ENCODE measurements at regions not wholly inside any gene's neighbourhood (a gene's known extent, or its start where the extent isn't known, plus 50 kb on each side); places are given as distances from the start of the nearest gene placed in this dataset.

DNA sequence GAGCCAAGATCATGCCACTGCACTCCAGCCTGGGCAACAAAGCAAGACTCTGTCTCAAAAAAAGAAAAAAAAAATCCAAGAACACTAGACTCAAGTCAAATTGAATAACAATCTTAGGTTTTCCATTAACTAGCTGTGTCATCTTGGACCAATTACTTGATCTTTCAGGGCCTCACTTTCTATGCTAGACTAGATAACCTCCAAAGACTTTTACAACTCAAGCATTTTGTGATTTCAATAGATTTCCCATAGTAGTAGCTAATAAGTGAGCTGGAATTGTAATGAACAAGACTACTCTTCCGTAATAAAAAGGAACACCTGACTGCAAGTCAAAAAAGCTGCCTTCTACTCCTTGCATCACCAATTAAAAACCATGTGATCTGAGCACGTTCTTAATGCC lies 127.0 kb upstream of the SSTR1 start:
- no peak for DNase-seq (ENCODE audit: low read depth in 1 of 2, low spot score in 2 of 2)
- no peaks in the 10 kb centered on the region for H3K4me1 ChIP-seq (replicated peaks)
- no peaks in the 10 kb centered on the region for H3K9me3 ChIP-seq (replicated peaks)
- no peak overlapping the region for H3K27ac ChIP-seq
- H3K27me3 ChIP-seq (replicated peaks), result no peaks in the 10 kb centered on the region
- no peaks in the 10 kb centered on the region for H3K36me3 ChIP-seq
- no peak overlapping the region for H3K4me3 ChIP-seq

DNA sequence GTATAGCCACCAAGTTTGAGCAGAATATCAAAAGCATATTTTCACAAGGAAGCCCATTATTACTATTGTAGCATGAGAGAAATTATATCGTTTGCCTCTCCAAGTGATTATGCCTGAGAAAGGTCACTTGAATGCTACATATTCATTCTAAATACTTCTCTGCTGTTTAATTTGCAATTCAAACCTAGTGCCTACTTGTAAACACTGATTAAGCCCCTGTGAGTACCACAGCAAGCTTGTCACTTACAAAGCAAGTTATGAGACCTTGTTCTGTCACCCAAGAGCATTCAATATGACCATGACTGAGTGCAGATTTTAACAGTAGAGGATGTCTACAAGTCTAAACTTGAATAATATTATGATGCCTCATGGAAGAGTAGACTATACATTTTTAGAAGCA lies 124.7 kb upstream of the SSTR1 start:
- Histone ChIP-seq H3K4me1 (replicated peaks) (no peaks in the 10 kb centered on the region), H3K27me3 (replicated peaks) (no peaks in the 10 kb centered on the region), H3K4me3 (no peak overlapping the region)

DNA sequence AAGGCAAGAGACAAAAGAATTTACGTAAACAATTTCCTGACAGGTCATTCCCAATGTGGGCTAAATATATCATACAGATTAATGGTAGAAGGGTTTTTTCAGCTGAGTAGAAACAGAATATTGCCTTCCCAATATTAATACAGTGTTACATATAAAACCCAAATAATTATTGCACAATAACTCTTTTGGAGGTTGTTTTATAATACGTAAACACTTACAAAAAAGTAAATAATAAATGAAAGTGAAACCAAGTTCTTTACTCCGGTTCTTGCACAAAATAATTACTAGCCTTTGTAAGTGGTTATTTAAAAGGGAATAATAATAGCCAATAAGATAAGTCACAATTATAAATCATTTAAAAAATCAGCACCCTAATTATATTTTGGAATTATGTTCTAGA lies 118.6 kb upstream of the SSTR1 start:
- Histone ChIP-seq H3K9me3 (replicated peaks) (no peaks in the 10 kb centered on the region), H3K36me3 (no peaks in the 10 kb centered on the region), H3K4me1 (replicated peaks) (no peaks in the 10 kb centered on the region), H3K27me3 (replicated peaks) (no peaks in the 10 kb centered on the region), H3K27ac (no peak overlapping the region), H3K4me3 (no peak overlapping the region)
- no peak for DNase-seq (ENCODE audit: low read depth in 1 of 2, low spot score in 2 of 2)

More for the DNA sequence above, 124.7 kb upstream of the SSTR1 start:
- Histone ChIP-seq H3K27ac (no peak overlapping the region), H3K9me3 (replicated peaks) (no peaks in the 10 kb centered on the region), H3K36me3 (no peaks in the 10 kb centered on the region)
- no peak for DNase-seq (ENCODE audit: low read depth in 1 of 2, low spot score in 2 of 2)

DNA sequence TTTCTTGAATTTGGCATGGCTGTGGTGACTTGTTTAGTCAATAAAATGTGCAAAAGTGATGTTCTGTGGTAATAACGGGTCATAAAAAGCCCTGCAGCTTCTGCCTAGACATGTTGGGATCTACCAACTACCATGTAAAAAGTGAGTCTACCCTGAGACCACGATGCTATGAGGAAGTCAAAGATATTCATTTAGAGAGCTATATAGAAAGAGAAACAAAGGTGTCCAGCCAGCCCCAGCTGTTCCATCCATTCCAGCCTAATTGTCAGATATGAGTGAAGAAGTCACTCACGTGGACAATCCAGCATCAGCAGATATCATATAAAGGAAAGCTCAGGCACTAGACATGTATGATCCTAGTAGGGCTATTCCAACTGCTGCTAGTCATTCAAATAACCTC lies 117.2 kb upstream of the SSTR1 start:
- no peaks in the 10 kb centered on the region for H3K4me1 ChIP-seq (replicated peaks)
- no peaks in the 10 kb centered on the region for H3K36me3 ChIP-seq
- H3K9me3 ChIP-seq (replicated peaks), result no peaks in the 10 kb centered on the region
- H3K27me3 ChIP-seq (replicated peaks), result no peaks in the 10 kb centered on the region
- no peak overlapping the region for H3K27ac ChIP-seq
- no peak for DNase-seq (ENCODE audit: low read depth in 1 of 2, low spot score in 2 of 2)
- no peak overlapping the region for H3K4me3 ChIP-seq

DNA sequence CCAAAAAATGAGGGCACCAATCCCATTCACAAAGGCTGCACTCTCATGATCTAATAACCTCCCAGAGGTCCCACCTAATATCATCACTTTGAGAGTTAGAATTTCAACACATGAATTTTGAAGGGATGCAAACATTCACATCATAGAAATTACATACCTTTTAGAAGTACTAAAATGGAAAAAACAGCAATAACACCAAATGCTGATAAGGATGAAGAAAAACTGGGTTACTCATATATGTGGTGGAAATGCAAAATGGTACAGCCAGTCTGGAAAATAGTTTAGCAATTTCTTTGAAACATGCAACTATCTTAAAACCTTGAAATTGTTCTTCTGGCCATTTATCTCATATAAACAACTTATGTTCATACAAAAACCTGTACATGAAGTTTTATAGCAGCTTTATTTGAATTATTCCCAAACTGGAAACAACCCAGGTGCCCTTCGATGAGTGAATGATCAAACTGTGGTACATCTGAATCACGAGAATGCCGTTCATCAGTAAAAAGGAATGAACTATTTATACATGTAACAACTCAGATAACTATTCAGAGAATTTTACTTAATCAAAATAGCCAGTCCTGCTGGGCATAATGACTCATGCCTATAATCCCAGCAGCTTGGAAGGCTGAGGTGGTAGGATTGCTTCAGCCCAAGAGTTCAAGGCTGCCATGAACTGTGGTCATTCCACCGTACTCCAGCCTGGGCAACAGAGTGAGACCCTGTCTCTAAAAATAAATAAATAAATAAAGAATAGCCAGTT lies 109.4 kb upstream of the SSTR1 start:
- H3K27ac ChIP-seq, result no peak overlapping the region
- H3K4me3 ChIP-seq, result no peak overlapping the region
- DNase-seq (ENCODE audit: low read depth in 1 of 2, low spot score in 2 of 2), result no peak

DNA sequence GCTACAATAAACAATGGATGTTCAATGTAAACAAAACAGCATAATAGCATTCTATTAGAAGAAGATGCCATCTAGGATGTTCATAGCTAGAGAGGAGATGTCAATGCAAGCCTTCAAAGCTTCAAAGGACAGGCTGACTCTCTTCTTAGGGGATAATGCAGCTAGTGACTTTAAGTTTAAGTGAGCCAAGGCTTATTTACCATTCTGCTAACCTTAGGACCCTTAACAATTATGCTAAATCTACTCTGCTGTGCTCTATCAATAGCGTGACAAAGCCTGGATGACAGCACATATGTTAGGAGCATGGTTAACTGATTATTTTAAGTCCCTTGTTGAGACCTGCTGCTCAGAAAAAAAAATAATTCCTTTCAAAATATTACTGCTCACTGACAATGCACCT lies 106.0 kb upstream of the SSTR1 start:
- Histone ChIP-seq H3K4me1 (replicated peaks) (no peaks in the 10 kb centered on the region), H3K27me3 (replicated peaks) (no peaks in the 10 kb centered on the region), H3K4me3 (no peak overlapping the region), H3K9me3 (replicated peaks) (no peaks in the 10 kb centered on the region), H3K27ac (no peak overlapping the region), H3K36me3 (no peaks in the 10 kb centered on the region)
- no peak for DNase-seq (ENCODE audit: low read depth in 1 of 2, low spot score in 2 of 2)

More for the DNA sequence above, 109.4 kb upstream of the SSTR1 start:
- H3K9me3 ChIP-seq (replicated peaks), result no peaks in the 10 kb centered on the region
- no peaks in the 10 kb centered on the region for H3K27me3 ChIP-seq (replicated peaks)
- no peaks in the 10 kb centered on the region for H3K4me1 ChIP-seq (replicated peaks)
- H3K36me3 ChIP-seq, result no peaks in the 10 kb centered on the region

DNA sequence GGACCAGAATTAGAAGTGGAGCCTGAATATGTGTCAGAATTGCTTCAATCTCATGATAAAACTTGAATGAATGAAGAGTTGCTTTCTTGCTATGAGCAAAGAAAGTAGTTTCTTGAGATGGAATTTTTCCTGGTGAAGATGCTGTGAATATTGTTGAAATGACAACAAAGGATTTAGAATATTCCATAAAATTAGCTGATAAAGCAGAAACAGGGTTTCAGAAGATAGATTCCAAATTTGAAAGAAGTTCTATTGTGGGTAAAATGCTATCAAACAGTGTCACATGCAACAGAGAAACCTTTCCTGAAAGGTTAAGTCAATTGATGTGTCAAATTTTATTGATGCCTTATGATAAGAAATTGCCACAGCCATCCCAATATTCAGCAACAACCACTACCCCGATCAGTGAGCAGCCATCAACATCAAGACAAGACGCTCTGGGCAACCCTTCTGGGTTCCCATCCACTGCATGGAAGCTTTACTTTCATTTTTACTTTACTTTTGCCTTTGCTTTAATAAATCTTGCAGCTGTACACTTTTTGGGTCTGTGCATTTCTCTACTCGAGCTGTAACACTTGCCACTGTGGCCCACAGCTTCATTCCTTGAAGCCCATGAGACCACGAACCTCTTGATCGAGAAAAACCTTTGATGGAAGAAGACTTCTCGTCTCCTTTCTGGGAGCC lies 104.0 kb upstream of the SSTR1 start:
- Histone ChIP-seq H3K27ac (no peak overlapping the region), H3K27me3 (replicated peaks) (no peaks in the 10 kb centered on the region), H3K4me1 (replicated peaks) (no peaks in the 10 kb centered on the region), H3K9me3 (replicated peaks) (no peaks in the 10 kb centered on the region), H3K36me3 (no peaks in the 10 kb centered on the region), H3K4me3 (no peak overlapping the region)
- DNase-seq (ENCODE audit: low read depth in 1 of 2, low spot score in 2 of 2), result no peak

DNA sequence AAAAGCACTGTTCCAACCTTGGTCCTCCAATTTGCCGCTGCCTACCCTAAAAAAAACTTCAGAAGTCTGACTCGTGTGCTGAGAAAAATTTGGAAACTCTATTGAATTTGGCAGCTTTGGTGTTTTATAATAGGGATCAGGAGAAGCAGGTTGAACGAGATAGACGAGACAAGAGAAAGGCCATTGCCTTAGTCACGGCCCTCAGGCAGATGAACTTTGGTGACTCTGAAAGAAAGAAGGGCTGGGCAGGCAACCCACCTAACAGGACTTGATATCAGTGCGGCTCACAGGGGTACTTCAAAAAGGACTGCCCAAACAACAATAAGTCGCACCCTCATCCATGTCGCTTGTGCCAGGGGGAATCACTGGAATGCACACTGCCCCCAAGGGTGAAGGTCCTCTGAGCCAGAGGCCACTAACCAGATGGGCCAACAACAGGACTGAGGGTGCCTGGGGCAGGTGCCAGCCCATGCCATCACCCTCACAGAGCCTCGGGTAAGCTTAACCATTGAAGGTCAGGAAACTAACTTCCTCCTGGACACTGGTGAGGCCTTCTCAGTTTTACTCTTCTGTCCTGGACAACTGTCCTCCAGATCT lies 102.5 kb upstream of the SSTR1 start:
- Histone ChIP-seq H3K36me3 (no peaks in the 10 kb centered on the region), H3K4me3 (no peak overlapping the region), H3K9me3 (replicated peaks) (no peaks in the 10 kb centered on the region), H3K4me1 (replicated peaks) (no peaks in the 10 kb centered on the region), H3K27ac (no peak overlapping the region), H3K27me3 (replicated peaks) (no peaks in the 10 kb centered on the region)
- no peak for DNase-seq (ENCODE audit: low read depth in 1 of 2, low spot score in 2 of 2)

DNA sequence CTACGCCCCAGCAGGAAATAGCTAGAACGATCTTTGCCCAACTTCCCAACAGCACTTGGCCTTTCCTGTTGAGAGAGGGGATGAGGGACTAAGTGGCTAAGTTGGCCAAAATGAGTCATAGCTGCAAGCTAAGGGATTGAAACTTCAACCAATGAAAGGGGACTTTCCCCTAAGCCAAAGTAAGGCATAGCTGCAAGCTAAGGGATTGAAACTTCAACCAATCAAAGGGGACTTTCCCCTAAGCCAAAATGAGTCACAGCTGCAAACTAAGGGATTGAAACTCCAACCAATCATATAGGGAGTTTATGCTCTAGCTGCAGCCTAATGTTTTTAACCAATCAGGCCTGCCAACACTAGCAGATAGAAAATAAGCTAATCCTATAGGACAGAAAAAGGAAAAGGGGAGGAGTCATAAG lies 100.5 kb upstream of the SSTR1 start:
- Histone ChIP-seq H3K36me3 (no peaks in the 10 kb centered on the region), H3K9me3 (replicated peaks) (no peaks in the 10 kb centered on the region), H3K27ac (no peak overlapping the region), H3K4me1 (replicated peaks) (no peaks in the 10 kb centered on the region), H3K27me3 (replicated peaks) (no peaks in the 10 kb centered on the region), H3K4me3 (no peak overlapping the region)
- DNase-seq (ENCODE audit: low read depth in 1 of 2, low spot score in 2 of 2), result no peak

DNA sequence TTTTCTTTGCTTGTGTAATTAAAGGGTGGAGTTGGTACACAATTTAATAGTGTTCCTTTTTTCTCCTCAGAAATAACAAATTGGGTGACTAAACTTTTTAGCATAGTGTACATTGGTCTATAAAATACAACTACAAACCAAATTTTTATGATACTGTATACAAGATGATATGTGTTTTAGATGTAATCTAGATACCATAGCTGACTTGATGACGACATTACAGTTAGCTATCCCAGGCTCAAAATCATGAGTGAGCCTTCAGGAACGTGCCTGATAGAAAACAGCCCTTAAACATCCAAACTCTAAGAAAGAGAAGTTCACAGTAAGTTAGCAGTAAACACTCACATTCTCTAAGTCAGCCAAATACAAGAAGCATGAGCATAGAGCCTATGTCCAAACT lies 99.0 kb upstream of the SSTR1 start:
- Histone ChIP-seq H3K4me1 (replicated peaks) (no peaks in the 10 kb centered on the region), H3K4me3 (no peak overlapping the region), H3K27me3 (replicated peaks) (no peaks in the 10 kb centered on the region), H3K36me3 (no peaks in the 10 kb centered on the region), H3K9me3 (replicated peaks) (no peaks in the 10 kb centered on the region), H3K27ac (no peak overlapping the region)
- DNase-seq (ENCODE audit: low read depth in 1 of 2, low spot score in 2 of 2), result no peak

DNA sequence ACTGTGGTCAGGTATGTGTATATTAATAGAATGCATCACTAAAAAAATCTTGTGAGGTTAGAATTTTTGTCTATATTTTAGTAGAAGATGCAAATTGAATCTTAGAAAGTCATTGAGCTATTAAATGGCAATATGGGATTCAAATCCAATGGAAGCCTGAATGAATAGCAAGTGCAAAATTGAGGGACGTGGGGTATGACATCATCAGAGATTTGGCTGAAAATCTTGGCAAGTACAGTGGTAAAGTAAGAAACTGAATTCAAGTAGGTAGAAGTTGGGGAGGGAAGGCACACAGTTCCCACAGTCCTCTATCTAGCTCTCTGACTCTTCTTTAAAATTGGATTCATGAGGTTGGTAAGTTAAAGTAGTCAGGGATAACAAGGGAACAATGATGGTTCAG lies 97.4 kb upstream of the SSTR1 start:
- H3K27me3 ChIP-seq (replicated peaks), result no peaks in the 10 kb centered on the region
- H3K36me3 ChIP-seq, result no peaks in the 10 kb centered on the region
- no peak for DNase-seq (ENCODE audit: low read depth in 1 of 2, low spot score in 2 of 2)

DNA sequence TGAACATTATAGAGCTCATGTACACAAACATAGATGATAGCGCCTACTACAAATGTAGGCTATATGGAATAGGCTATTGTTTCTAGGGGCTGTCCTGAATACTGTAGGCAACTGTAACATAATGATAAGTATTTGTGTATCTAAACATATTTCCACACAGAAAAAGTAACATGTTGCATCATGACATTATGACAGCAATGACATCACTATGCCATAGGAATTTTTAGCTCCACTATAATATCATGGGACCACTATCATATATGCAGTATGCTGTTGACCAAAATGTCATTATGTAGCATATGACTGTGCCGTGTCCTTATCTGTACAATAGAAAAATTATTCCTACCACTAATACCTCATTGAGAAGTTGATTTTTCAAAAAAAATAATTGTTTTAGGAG lies 96.7 kb upstream of the SSTR1 start:
- Histone ChIP-seq H3K4me1 (replicated peaks) (no peaks in the 10 kb centered on the region), H3K4me3 (no peak overlapping the region), H3K27me3 (replicated peaks) (no peaks in the 10 kb centered on the region), H3K27ac (no peak overlapping the region), H3K36me3 (no peaks in the 10 kb centered on the region), H3K9me3 (replicated peaks) (no peaks in the 10 kb centered on the region)
- no peak for DNase-seq (ENCODE audit: low read depth in 1 of 2, low spot score in 2 of 2)

More for the DNA sequence above, 97.4 kb upstream of the SSTR1 start:
- Histone ChIP-seq H3K4me1 (replicated peaks) (no peaks in the 10 kb centered on the region), H3K4me3 (no peak overlapping the region), H3K9me3 (replicated peaks) (no peaks in the 10 kb centered on the region), H3K27ac (no peak overlapping the region)

DNA sequence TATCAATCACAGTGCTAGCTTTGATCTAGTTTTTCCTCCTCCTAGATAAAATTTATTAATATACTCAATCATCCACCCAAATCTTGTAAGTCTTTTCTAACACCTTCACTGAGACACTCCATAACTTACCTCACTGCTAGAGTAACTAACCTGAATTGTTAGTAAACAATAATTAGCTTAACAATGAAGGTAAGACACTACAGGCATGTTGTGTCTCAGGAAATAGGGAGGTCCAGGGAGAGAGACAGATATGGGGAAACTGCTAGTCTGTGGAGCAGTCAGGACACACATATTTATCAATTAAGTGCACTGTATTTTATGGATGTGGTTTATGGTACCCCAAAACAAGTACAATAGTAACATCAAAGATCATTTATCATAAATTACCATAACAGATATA lies 94.2 kb upstream of the SSTR1 start:
- no peaks in the 10 kb centered on the region for H3K9me3 ChIP-seq (replicated peaks)
- H3K27ac ChIP-seq, result no peak overlapping the region
- H3K4me1 ChIP-seq (replicated peaks), result no peaks in the 10 kb centered on the region
- no peak for DNase-seq (ENCODE audit: low read depth in 1 of 2, low spot score in 2 of 2)
- no peaks in the 10 kb centered on the region for H3K36me3 ChIP-seq
- H3K4me3 ChIP-seq, result no peak overlapping the region
- no peaks in the 10 kb centered on the region for H3K27me3 ChIP-seq (replicated peaks)

DNA sequence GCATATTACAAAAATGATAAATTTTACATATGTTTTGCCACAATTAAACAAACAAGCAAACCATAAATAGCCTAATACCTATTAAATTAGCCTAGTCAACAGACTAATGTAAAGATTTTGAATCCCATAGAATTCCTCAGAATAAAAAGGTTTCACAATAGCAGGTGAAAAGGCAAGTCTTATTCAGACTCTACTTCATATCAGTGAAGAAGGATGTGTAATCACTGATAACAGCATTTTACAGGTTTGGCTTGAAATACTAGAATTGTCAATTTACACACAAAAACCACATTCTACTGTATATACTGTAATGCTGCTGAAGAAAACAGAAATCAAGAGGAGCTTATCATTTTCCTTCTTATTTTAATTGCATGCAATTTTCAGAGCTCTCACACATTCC lies 90.8 kb upstream of the SSTR1 start:
- Histone ChIP-seq H3K4me3 (no peak overlapping the region), H3K4me1 (replicated peaks) (no peaks in the 10 kb centered on the region), H3K36me3 (no peaks in the 10 kb centered on the region), H3K9me3 (replicated peaks) (no peaks in the 10 kb centered on the region), H3K27ac (no peak overlapping the region), H3K27me3 (replicated peaks) (no peaks in the 10 kb centered on the region)
- DNase-seq (ENCODE audit: low read depth in 1 of 2, low spot score in 2 of 2), result no peak

Data from SJSA1 (cell line).